ENCODE measurements at regions not wholly inside any gene's neighbourhood (a gene's known extent, or its start where the extent isn't known, plus 50 kb on each side); places are given as distances from the start of the nearest gene placed in this dataset.

- Histone ChIP-seq H3K9ac (ENCODE audit: insufficient read depth in 1 of 2, low read length in 2 of 2) (no peak overlapping the region), H3K4me1 (ENCODE audit: control insufficient read depth in 5 of 5, insufficient read depth in 5 of 5, low read length in 5 of 5) (no peaks in the 10 kb centered on the region), H3K4me3 (no peak overlapping the region), H3K27ac (ENCODE audit: low read depth in 1 of 2, low read length in 1 of 2) (no peak overlapping the region), H3K9me3 (ENCODE audit: control insufficient read depth in 4 of 4, insufficient read depth in 3 of 4, low read length in 3 of 4) (no peaks in the 10 kb centered on the region), H3K27me3 (ENCODE audit: control insufficient read depth in 3 of 3, insufficient read depth in 3 of 3, low read length in 2 of 3) (no peaks in the 10 kb centered on the region), H3K36me3 (ENCODE audit: control insufficient read depth in 4 of 4, insufficient read depth in 4 of 4, low read length in 4 of 4) (no peaks in the 10 kb centered on the region)
- DNase-seq (no peak), ATAC-seq (ENCODE audit: insufficient read depth, low FRiP score) (no peak)
- no peak for TF ChIP-seq CTCF (IDR thresholded peaks at IDR 0.05; ENCODE audit: control extremely low read depth, extremely low read depth)
- 48 to 65% methylated on average over 1 of the region's 1 CpG for WGBS, 2 donors
Measured at GRCh38 chr11:79918846-79919245, 478.0 kb upstream of the TENM4 start.

GRCh38 chr11:79906164-79906563 lies 465.3 kb upstream of the TENM4 start:
- 81 to 88% methylated on average over 8 of the region's 8 CpGs for WGBS, 2 donors
- DNase-seq: peak in 1 of 3 donors; percentile 33

GRCh38 chr11:79902493-79902892 lies 461.7 kb upstream of the TENM4 start:
- Histone ChIP-seq H3K27me3 (ENCODE audit: control insufficient read depth in 3 of 3, insufficient read depth in 3 of 3, low read length in 2 of 3) (no peaks in the 10 kb centered on the region), H3K9me3 (ENCODE audit: control insufficient read depth in 4 of 4, insufficient read depth in 3 of 4, low read length in 3 of 4) (no peaks in the 10 kb centered on the region), H3K4me1 (ENCODE audit: control insufficient read depth in 5 of 5, insufficient read depth in 5 of 5, low read length in 5 of 5) (peaks cover 0 to 5% (median 0%) of the 10 kb centered on the region in 5 donors), H3K27ac (ENCODE audit: low read depth in 1 of 2, low read length in 1 of 2) (no peak overlapping the region), H3K4me3 (no peak overlapping the region), H3K9ac (ENCODE audit: insufficient read depth in 1 of 2, low read length in 2 of 2) (no peak overlapping the region), H3K36me3 (ENCODE audit: control insufficient read depth in 4 of 4, insufficient read depth in 4 of 4, low read length in 4 of 4) (no peaks in the 10 kb centered on the region)
- TF ChIP-seq CTCF (IDR thresholded peaks at IDR 0.05; ENCODE audit: control extremely low read depth, extremely low read depth): no peak
- DNase-seq (peak in 2 of 3 donors; percentile 41 to 64), ATAC-seq (ENCODE audit: insufficient read depth, low FRiP score) (peak; percentile 56)
- 56 to 90% methylated on average over 2 of the region's 2 CpGs for WGBS, 2 donors

More at GRCh38 chr11:79906164-79906563, 465.3 kb upstream of the TENM4 start:
- TF ChIP-seq CTCF (IDR thresholded peaks at IDR 0.05; ENCODE audit: control extremely low read depth, extremely low read depth): no peak
- Histone ChIP-seq H3K4me3 (no peak overlapping the region), H3K9ac (ENCODE audit: insufficient read depth in 1 of 2, low read length in 2 of 2) (no peak overlapping the region), H3K36me3 (ENCODE audit: control insufficient read depth in 4 of 4, insufficient read depth in 4 of 4, low read length in 4 of 4) (no peaks in the 10 kb centered on the region), H3K27ac (ENCODE audit: low read depth in 1 of 2, low read length in 1 of 2) (no peak overlapping the region), H3K4me1 (ENCODE audit: control insufficient read depth in 5 of 5, insufficient read depth in 5 of 5, low read length in 5 of 5) (no peaks in the 10 kb centered on the region), H3K27me3 (ENCODE audit: control insufficient read depth in 3 of 3, insufficient read depth in 3 of 3, low read length in 2 of 3) (no peaks in the 10 kb centered on the region), H3K9me3 (ENCODE audit: control insufficient read depth in 4 of 4, insufficient read depth in 3 of 4, low read length in 3 of 4) (peaks cover 0 to 4% (median under 1%) of the 10 kb centered on the region in 4 donors)
- no peak for ATAC-seq (ENCODE audit: insufficient read depth, low FRiP score)

GRCh38 chr11:79897896-79898295 lies 457.1 kb upstream of the TENM4 start:
- no peaks in the 10 kb centered on the region for H3K36me3 ChIP-seq (ENCODE audit: control insufficient read depth in 4 of 4, insufficient read depth in 4 of 4, low read length in 4 of 4)
- peaks cover 0 to 10% (median 0%) of the 10 kb centered on the region in 5 donors for H3K4me1 ChIP-seq (ENCODE audit: control insufficient read depth in 5 of 5, insufficient read depth in 5 of 5, low read length in 5 of 5)
- peak in 2 of 3 donors; percentile 45 to 53 for DNase-seq
- ATAC-seq (ENCODE audit: insufficient read depth, low FRiP score): no peak
- no peaks in the 10 kb centered on the region for H3K27me3 ChIP-seq (ENCODE audit: control insufficient read depth in 3 of 3, insufficient read depth in 3 of 3, low read length in 2 of 3)
- no peaks in the 10 kb centered on the region for H3K9me3 ChIP-seq (ENCODE audit: control insufficient read depth in 4 of 4, insufficient read depth in 3 of 4, low read length in 3 of 4)
- no peak overlapping the region for H3K9ac ChIP-seq (ENCODE audit: insufficient read depth in 1 of 2, low read length in 2 of 2)
- WGBS, 2 donors: 58 to 65% methylated on average over 1 of the region's 1 CpG
- H3K27ac ChIP-seq (ENCODE audit: low read depth in 1 of 2, low read length in 1 of 2): no peak overlapping the region
- H3K4me3 ChIP-seq: no peak overlapping the region
- TF ChIP-seq CTCF (IDR thresholded peaks at IDR 0.05; ENCODE audit: control extremely low read depth, extremely low read depth): no peak

Measured in lung (tissue), 11 donors.